Sigmoid colon (tissue), 6 donors: ENCODE measurements at regions not wholly inside any gene's neighbourhood (a gene's known extent, or its start where the extent isn't known, plus 50 kb on each side); places are given as distances from the start of the nearest gene placed in this dataset.
A peak's percentile ranks its signal among the peaks of the same experiment; 100 is the strongest.

Experiments
- DNase-seq: peaks from one replicate; pipeline ENCODE4 v3.0.0-alpha.2; 2019
- H3K27ac ChIP-seq, 4 donors: fragments of 200-600 bp; sonication (generic); one replicate each; pipeline ENCODE4 v1.5.1; 2016 to 2019; ENCODE audit warnings: mild to moderate bottlenecking in 1 of 4
- H3K27me3 ChIP-seq, 3 donors: fragments of 200-600 bp; sonication (generic); one replicate each; pipeline ENCODE4 v1.5.1; 2019; ENCODE audit warnings: mild to moderate bottlenecking in 1 of 3
- H3K36me3 ChIP-seq, 4 donors: fragments of 200-600 bp; sonication (generic); one replicate each; pipeline ENCODE4 v1.5.1; 2016 to 2019
- H3K4me1 ChIP-seq, 4 donors: fragments of 200-600 bp; sonication (generic); one replicate each; pipeline ENCODE4 v1.5.1; 2017 to 2019
- H3K4me3 ChIP-seq, 4 donors: fragments of 200-600 bp; sonication (generic); one replicate each; pipeline ENCODE4 v1.5.1; 2017 to 2019; ENCODE audit warnings: mild to moderate bottlenecking in 2 of 4, moderate library complexity in 1 of 4
- H3K9me3 ChIP-seq, 4 donors: fragments of 200-600 bp in 3 of 4; sonication (generic) in 3 of 4; one replicate each; pipeline versions ENCODE4 v1.5.1 to v1.6.1; 2013 to 2019
- CTCF ChIP-seq, 4 experiments: fragments of 450-650 bp in 3 of 4; fragments of 200-600 bp in 1 of 4; IDR thresholded peaks; one replicate each; pipeline ENCODE4 v1.5.1; 2016 to 2019; ENCODE audit warnings: antibody characterized with exemption in 4 of 4, mild to moderate bottlenecking in 3 of 4, moderate library complexity in 2 of 4
- EP300 ChIP-seq, 4 donors: sonication (generic); formaldehyde crosslinking; IDR thresholded peaks; one replicate each; pipeline ENCODE4 v1.6.1; 2017; ENCODE audit warnings: antibody characterized with exemption in 4 of 4
- POLR2A ChIP-seq, 2 donors: fragments of 450-650 bp; IDR thresholded peaks; one replicate each; pipeline ENCODE4 v1.6.1; 2016; ENCODE audit warnings: antibody characterized with exemption in 2 of 2, mild to moderate bottlenecking in 2 of 2, moderate library complexity in 2 of 2
- POLR2AphosphoS5 ChIP-seq, 4 donors: sonication (generic); formaldehyde crosslinking; IDR thresholded peaks; one replicate each; pipeline ENCODE4 v1.6.1; 2017; ENCODE audit warnings: antibody characterized with exemption in 4 of 4
- WGBS, 2 donors: extraction: QIAGEN DNeasy Blood & Tissue Kit; methylation state at CpG; one replicate each; pipeline ENCODE4 v1.1.7; 2013; 5-methylcytosine and 5-hydroxymethylcytosine counted together
- intact Hi-C: fragments of 100-400 bp; cut with DNase I; formaldehyde crosslinking; loops from one replicate; pipeline ENCODE4 v1.15.1; 2023
- donor health status: healthy with polysubstance abuse.
- donor health status: healthy.

GRCh38 chr20:19888269-19888671, 128.9 kb upstream of the NAA20 start:
- peak; percentile 66 for DNase-seq
- Histone ChIP-seq H3K4me1 (peaks cover 0 to 64% (median 53%) of the 10 kb centered on the region in 4 donors), H3K9me3 (no peaks in the 10 kb centered on the region), H3K27me3 (no peaks in the 10 kb centered on the region), H3K36me3 (peaks cover 0 to 7% (median 0%) of the 10 kb centered on the region in 4 donors), H3K27ac (peak overlapping the region; percentile 80 to 87 (median 85)), H3K4me3 (peak overlapping the region in 1 of 4 donors; percentile 37)
- TF ChIP-seq CTCF (IDR thresholded peaks at IDR 0.05) (no peak), POLR2AphosphoS5 (IDR thresholded peaks at IDR 0.05) (peak in 1 of 4 donors; percentile 14), POLR2A (IDR thresholded peaks at IDR 0.05) (no peak)
- 11 to 52% methylated on average over 8 of the region's 8 CpGs for WGBS, 2 donors
- intact Hi-C loops, result loop anchor here (2.0 to 5.0 kb wide), 4 partner anchors 87 to 196 kb away; no protein-coding TSS in a partner anchor

- 4 to 24% methylated on average over 21 of the region's 21 CpGs for WGBS, 2 donors
- DNase-seq, result peak; percentile 77
Observed at GRCh38 chr20:19889011-19889953, 127.9 kb upstream of the NAA20 start.

GRCh38 chr20:19890445-19891051, 126.6 kb upstream of the NAA20 start:
- H3K36me3 ChIP-seq, result peaks cover 0 to 22% (median 0%) of the 10 kb centered on the region in 4 donors
- H3K27me3 ChIP-seq, result no peaks in the 10 kb centered on the region
- 9 to 62% methylated on average over 4 of the region's 4 CpGs for WGBS, 2 donors
- H3K4me3 ChIP-seq, result peak overlapping the region in 1 of 4 donors; percentile 43
- H3K4me1 ChIP-seq, result peaks cover 0 to 57% (median 48%) of the 10 kb centered on the region in 4 donors
- no peaks in the 10 kb centered on the region for H3K9me3 ChIP-seq
- no peak for DNase-seq
- H3K27ac ChIP-seq, result peak overlapping the region; percentile 80 to 87 (median 85)
- no peak for TF ChIP-seq POLR2AphosphoS5 (IDR thresholded peaks at IDR 0.05)
- TF ChIP-seq CTCF (IDR thresholded peaks at IDR 0.05), result no peak
- no peak for TF ChIP-seq EP300 (IDR thresholded peaks at IDR 0.05)
- TF ChIP-seq POLR2A (IDR thresholded peaks at IDR 0.05), result no peak
- intact Hi-C loops, result no loop called here

More at GRCh38 chr20:19889011-19889953, 127.9 kb upstream of the NAA20 start:
- H3K36me3 ChIP-seq, result peaks cover 0 to 11% (median 0%) of the 10 kb centered on the region in 4 donors
- peaks cover 0 to 64% (median 53%) of the 10 kb centered on the region in 4 donors for H3K4me1 ChIP-seq
- peak overlapping the region in 3 of 4 donors; percentile 33 to 43 (median 35) for H3K4me3 ChIP-seq
- intact Hi-C loops, result loop anchor here (2.0 to 5.0 kb wide), 4 partner anchors 86 to 197 kb away; no protein-coding TSS in a partner anchor
- H3K27me3 ChIP-seq, result no peaks in the 10 kb centered on the region
- no peaks in the 10 kb centered on the region for H3K9me3 ChIP-seq
- TF ChIP-seq EP300 (IDR thresholded peaks at IDR 0.05) (no peak), POLR2A (IDR thresholded peaks at IDR 0.05) (no peak), POLR2AphosphoS5 (IDR thresholded peaks at IDR 0.05) (peak in 1 of 4 donors; percentile 4), CTCF (IDR thresholded peaks at IDR 0.05) (no peak)
- peak overlapping the region; percentile 80 to 87 (median 85) for H3K27ac ChIP-seq

GRCh38 chr20:19893356-19893755, 123.8 kb upstream of the NAA20 start:
- H3K4me1 ChIP-seq, result peaks cover 0 to 35% (median 25%) of the 10 kb centered on the region in 4 donors
- H3K9me3 ChIP-seq, result no peaks in the 10 kb centered on the region
- WGBS, 2 donors, result 92 to 95% methylated on average over 4 of the region's 4 CpGs
- DNase-seq, result no peak
- H3K27ac ChIP-seq, result no peak overlapping the region
- no peak for TF ChIP-seq POLR2AphosphoS5 (IDR thresholded peaks at IDR 0.05)
- TF ChIP-seq EP300 (IDR thresholded peaks at IDR 0.05), result no peak
- no peak for TF ChIP-seq POLR2A (IDR thresholded peaks at IDR 0.05)
- TF ChIP-seq CTCF (IDR thresholded peaks at IDR 0.05), result no peak
- no peak overlapping the region for H3K4me3 ChIP-seq
- no peaks in the 10 kb centered on the region for H3K27me3 ChIP-seq
- H3K36me3 ChIP-seq, result peaks cover 0 to 33% (median 3%) of the 10 kb centered on the region in 4 donors
- intact Hi-C loops, result no loop called here
